Psoas muscle (tissue), 7 donors: ENCODE measurements at regions not wholly inside any gene's neighbourhood (a gene's known extent, or its start where the extent isn't known, plus 50 kb on each side); places are given as distances from the start of the nearest gene placed in this dataset.

Source experiments
- ATAC-seq, 4 donors: fragments of 200-7000 bp; cut with Tn5 transposase; one replicate each; pipeline ENCODE4 v1.9.1; 2020; ENCODE audit warnings: moderate library complexity in 3 of 4, mild to moderate bottlenecking in 2 of 4
- DNase-seq, 2 donors: peaks; one replicate each; pipeline ENCODE4 v3.0.0-alpha.2; 2020
- H3K27ac ChIP-seq: fragments of 200-600 bp; one replicate; pipeline ENCODE4 v1.8.0; 2022
- H3K27me3 ChIP-seq, 3 donors: fragments of 200-600 bp in 1 of 3; one replicate each; pipeline versions ENCODE4 v1.6.1 to v1.8.0; 2013 to 2022; ENCODE audit warnings: low read length in 2 of 3, mild to moderate bottlenecking in 2 of 3, moderate library complexity in 1 of 3; ENCODE audit not compliant: insufficient read depth in 3 of 3
- H3K36me3 ChIP-seq, 2 donors: fragments of 200-600 bp in 1 of 2; one replicate each; pipeline versions ENCODE4 v1.6.1 to v1.8.0; 2013 to 2022; ENCODE audit warnings: low read depth in 1 of 2, mild to moderate bottlenecking in 1 of 2, moderate library complexity in 1 of 2; ENCODE audit not compliant: insufficient read depth in 1 of 2
- H3K4me1 ChIP-seq: fragments of 200-600 bp; one replicate; pipeline ENCODE4 v1.8.0; 2022
- H3K4me3 ChIP-seq: fragments of 200-600 bp; one replicate; pipeline ENCODE4 v1.8.0; 2022; ENCODE audit warnings: mild to moderate bottlenecking
- H3K9me3 ChIP-seq: fragments of 200-600 bp; one replicate; pipeline ENCODE4 v1.8.0; 2022
- CTCF ChIP-seq: fragments of 200-600 bp; IDR thresholded peaks from one replicate; pipeline ENCODE4 v1.8.0; 2022; ENCODE audit warnings: antibody characterized with exemption
- WGBS, 3 donors: extraction: QIAGEN DNeasy Blood & Tissue Kit; methylation state at CpG; one replicate each; pipeline versions ENCODE4 v1.1.6 to v1.1.7; 2013; 5-methylcytosine and 5-hydroxymethylcytosine counted together
- intact Hi-C, 2 donors: fragments of 100-400 bp; cut with DNase I; formaldehyde crosslinking; loops; one replicate each; pipeline versions ENCODE4 v1.11.0 to v1.14.2; 2022
- donor health status: healthy with polysubstance abuse.
- donor health status: DM: no; HTN: no; CAD: no; lungs with moderate emphysema.
- donor health status: Bipolar disorder and iron deficiency.
- donor health status: healthy.
- donor health status: DM: yes; HTN: yes; CAD: no.
- donor health status: DM: no; HTN: no; CAD: no.
- donor health status: DM: yes; HTN: yes; CAD: no.

DNA sequence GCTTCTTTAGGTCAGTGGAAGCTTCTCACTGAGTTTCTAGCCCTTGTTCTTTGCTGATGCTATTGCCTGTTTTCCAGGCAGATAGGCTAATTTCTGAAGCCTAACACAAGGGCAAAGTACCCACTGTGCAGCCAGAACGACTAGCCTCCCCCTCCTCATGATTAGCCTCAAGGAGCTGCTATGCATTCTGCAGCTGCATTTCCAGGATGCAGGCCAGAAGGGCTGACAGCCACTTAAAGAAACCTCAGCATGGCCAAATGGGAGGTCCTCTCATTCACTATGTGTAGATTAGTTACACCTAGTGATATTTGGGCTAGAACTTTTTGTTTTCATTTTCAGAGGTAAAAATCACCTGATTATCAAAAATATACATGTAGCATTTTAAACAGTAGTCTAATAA lies 216.0 kb downstream of the RAD51AP2 start:
- Histone ChIP-seq H3K27me3 (no peaks in the 10 kb centered on the region), H3K4me1 (no peaks in the 10 kb centered on the region), H3K36me3 (no peaks in the 10 kb centered on the region), H3K4me3 (no peak overlapping the region), H3K27ac (no peak overlapping the region), H3K9me3 (no peaks in the 10 kb centered on the region)
- TF ChIP-seq CTCF, result no peak
- ATAC-seq (no peak), DNase-seq (no peak)
- intact Hi-C loops, result no loop called here
- WGBS, 3 donors, result 0 to 2% (median 0%) methylated on average over 1 of the region's 1 CpG

DNA sequence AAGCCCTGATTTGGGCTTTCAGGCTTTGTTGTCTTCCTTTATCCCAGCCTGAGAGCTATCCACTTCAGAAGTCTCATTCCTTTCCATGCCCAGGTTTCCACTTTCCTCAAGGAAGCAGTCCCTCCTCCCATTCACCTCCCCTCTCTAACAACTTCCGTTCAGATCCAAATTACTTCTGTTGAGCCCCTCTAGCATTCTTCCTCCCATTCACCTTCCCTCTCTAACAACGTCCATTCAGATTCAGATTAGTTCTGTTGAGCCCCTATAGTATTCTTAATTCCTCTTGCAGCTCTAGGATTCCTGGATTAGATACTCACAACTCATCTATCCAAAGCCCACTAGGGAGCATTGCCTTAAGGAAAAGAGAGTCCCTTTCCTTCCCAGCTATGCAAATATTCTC lies 216.8 kb downstream of the RAD51AP2 start:
- Histone ChIP-seq H3K27me3 (no peaks in the 10 kb centered on the region), H3K9me3 (no peaks in the 10 kb centered on the region), H3K36me3 (no peaks in the 10 kb centered on the region), H3K4me1 (no peaks in the 10 kb centered on the region), H3K4me3 (no peak overlapping the region), H3K27ac (no peak overlapping the region)
- DNase-seq (no peak), ATAC-seq (no peak)
- no peak for TF ChIP-seq CTCF
- intact Hi-C loops, result no loop called here
- 73 to 75% (median 74%) methylated on average over 2 of the region's 2 CpGs for WGBS, 3 donors

DNA sequence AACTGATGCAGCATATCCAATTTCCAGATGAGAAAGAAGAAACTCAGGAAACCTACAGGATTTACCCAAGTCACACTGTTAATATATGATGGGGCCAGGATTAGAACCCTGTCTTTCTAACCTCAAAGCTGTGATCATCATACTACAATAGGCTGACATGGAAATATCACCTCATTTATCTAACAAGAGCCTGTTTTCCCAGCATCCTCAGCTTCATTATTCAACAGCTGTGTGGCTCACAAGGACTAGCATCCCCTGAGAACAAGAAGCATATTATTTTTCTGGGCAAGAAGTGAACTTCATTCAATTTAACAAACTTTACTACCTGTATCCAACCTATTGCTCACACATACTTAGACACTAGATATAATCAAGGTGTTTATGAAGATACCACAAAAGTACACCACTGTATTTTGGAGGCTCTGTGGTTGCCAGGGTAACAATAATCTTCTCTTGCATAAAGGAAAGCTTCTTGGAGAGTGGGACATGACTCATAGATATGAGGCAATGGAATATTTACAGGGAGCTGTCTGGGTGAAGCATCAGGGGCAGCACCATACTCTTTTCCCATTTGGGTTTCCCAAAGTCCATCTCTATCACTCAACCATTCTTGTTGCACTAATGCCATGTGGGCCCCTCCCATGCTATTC lies 218.2 kb downstream of the RAD51AP2 start:
- no peak for TF ChIP-seq CTCF
- DNase-seq (no peak), ATAC-seq (no peak)
- Histone ChIP-seq H3K4me1 (no peaks in the 10 kb centered on the region), H3K4me3 (no peak overlapping the region), H3K9me3 (no peaks in the 10 kb centered on the region), H3K36me3 (no peaks in the 10 kb centered on the region), H3K27me3 (no peaks in the 10 kb centered on the region), H3K27ac (no peak overlapping the region)
- intact Hi-C loops, result no loop called here

DNA sequence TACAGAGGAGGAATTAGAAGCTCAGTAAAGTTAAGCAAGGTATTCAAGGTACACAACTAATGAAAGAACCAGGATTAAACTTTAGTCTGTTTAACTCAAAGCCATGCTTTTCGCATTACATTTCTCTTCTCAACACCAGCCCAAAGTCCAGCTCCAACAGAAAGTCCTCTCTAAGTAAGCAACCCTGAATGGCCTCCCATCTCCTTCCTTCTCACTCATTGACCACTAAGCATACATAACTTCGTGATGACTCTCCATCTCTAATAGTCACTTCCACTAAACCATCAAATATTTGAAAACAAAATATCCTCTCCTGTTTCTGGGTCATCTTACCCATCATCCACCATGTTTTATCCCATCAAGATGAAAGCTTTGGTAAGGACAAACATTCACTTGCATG lies 219.8 kb downstream of the RAD51AP2 start:
- intact Hi-C loops, result no loop called here
- no peak overlapping the region for H3K4me3 ChIP-seq
- H3K27me3 ChIP-seq, result no peaks in the 10 kb centered on the region
- H3K9me3 ChIP-seq, result no peaks in the 10 kb centered on the region
- H3K27ac ChIP-seq, result no peak overlapping the region
- 88 to 97% (median 93%) methylated on average over 2 of the region's 2 CpGs for WGBS, 3 donors
- no peaks in the 10 kb centered on the region for H3K36me3 ChIP-seq
- no peaks in the 10 kb centered on the region for H3K4me1 ChIP-seq
- DNase-seq (no peak), ATAC-seq (no peak)
- no peak for TF ChIP-seq CTCF

DNA sequence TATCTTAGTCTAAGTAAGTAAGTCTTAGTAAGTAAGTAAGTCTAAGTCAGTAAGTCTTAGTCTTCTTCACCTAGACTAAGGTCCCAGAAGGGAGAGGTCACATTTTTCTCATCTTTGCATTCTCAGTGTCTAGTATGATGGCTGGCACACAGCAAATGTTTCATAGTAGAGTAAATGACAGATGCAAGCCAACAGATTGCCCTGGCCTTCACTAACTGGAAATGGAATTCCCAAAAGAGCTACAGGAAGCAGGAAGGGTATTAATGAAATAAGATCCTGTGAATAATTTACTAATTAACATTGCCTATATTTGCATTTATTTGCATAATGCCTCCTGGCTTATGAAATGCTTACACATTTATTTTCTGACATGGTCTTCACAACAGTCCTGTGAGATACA lies 221.6 kb downstream of the RAD51AP2 start:
- ATAC-seq, result no peak
- no peak overlapping the region for H3K27ac ChIP-seq
- intact Hi-C loops, result no loop called here

More for the DNA sequence above, 221.6 kb downstream of the RAD51AP2 start:
- Histone ChIP-seq H3K9me3 (no peaks in the 10 kb centered on the region), H3K27me3 (no peaks in the 10 kb centered on the region), H3K4me1 (no peaks in the 10 kb centered on the region), H3K36me3 (no peaks in the 10 kb centered on the region), H3K4me3 (no peak overlapping the region)
- TF ChIP-seq CTCF, result no peak
- DNase-seq, result no peak
